GM10266 (cell line): ENCODE measurements at regions not wholly inside any gene's neighbourhood (a gene's known extent, or its start where the extent isn't known, plus 50 kb on each side); places are given as distances from the start of the nearest gene placed in this dataset.

Experiments
- DNase-seq: peaks from one replicate; pipeline ENCODE4 v3.0.0; 2012; ENCODE audit errors: extremely low spot score
- CTCF ChIP-seq: IDR thresholded peaks from 2 replicates; pipeline ENCODE4 v1.5.1; 2012; ENCODE audit warnings: mild to moderate bottlenecking, low read depth; ENCODE audit not compliant: control insufficient read depth, insufficient read depth; ENCODE audit errors: missing control alignments

GRCh38 chr2:2701813-2702212 lies 370.7 kb upstream of the MYT1L start:
- no peak for TF ChIP-seq CTCF

GRCh38 chr2:2701176-2701781 lies 370.2 kb upstream of the MYT1L start:
- no peak for TF ChIP-seq CTCF
- DNase-seq: no peak

More at GRCh38 chr2:2701813-2702212, 370.7 kb upstream of the MYT1L start:
- no peak for DNase-seq

- no peak for DNase-seq
- TF ChIP-seq CTCF: no peak
These were observed 368.0 kb upstream of the MYT1L start for GRCh38 chr2:2699121-2699505.

GRCh38 chr2:2698182-2699120 lies 367.4 kb upstream of the MYT1L start:
- TF ChIP-seq CTCF: no peak
- DNase-seq: no peak

- no peak for TF ChIP-seq CTCF
- DNase-seq: no peak
These were observed 365.8 kb upstream of the MYT1L start for GRCh38 chr2:2696733-2697455.

- TF ChIP-seq CTCF: no peak
These were observed 365.2 kb upstream of the MYT1L start for GRCh38 chr2:2696325-2696724.

GRCh38 chr2:2694746-2695145 lies 363.7 kb upstream of the MYT1L start:
- no peak for TF ChIP-seq CTCF
- no peak for DNase-seq

More at GRCh38 chr2:2696325-2696724, 365.2 kb upstream of the MYT1L start:
- DNase-seq: no peak
